ENCODE measurements at regions not wholly inside any gene's neighbourhood (a gene's known extent, or its start where the extent isn't known, plus 50 kb on each side); places are given as distances from the start of the nearest gene placed in this dataset.
"Not testable (repeated sequence)": the region's sequence is repeated elsewhere in the genome, so short reads cannot be mapped to it uniquely, and the experiment has no call there.

DNA sequence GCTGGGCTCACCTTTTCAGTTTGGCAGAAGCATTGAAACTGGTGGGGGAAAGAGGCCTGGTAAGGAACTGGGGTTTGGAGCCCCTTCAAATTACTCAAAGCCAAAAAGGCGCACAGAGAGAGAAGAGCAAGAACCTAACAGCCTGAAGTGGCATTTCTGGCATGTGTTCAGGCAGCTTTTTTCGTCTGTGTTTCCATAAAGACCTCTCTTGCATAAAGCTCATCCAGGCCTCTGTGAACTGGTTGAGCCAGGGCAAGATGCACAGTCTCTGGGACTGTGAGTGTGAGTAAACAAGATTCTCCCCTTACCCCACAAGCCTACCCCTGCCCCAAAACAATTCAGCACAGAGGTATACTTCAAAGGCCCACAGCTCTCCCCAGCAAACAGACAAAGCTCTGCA lies 167.8 kb downstream of the QRSL1 start:
- DNase-seq: no peak

DNA sequence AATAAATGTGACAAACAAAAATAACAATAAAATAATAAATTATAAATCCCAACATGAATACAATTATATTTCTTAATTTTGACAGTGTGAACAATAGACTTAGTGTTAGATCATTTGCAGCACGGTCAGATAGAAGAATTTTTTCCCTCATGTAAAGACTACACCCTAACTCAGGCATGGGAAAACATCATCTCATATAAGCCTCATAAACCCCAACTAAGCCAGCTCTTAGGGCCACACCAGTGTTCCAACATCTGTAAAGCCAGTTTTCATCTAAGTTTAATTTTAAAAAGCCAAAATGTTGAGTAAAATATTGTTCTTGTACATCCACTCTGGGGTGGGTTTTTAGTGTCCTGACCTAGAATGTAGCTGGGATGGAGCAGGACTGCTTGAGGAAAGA lies 167.4 kb downstream of the QRSL1 start:
- DNase-seq: no peak

DNA sequence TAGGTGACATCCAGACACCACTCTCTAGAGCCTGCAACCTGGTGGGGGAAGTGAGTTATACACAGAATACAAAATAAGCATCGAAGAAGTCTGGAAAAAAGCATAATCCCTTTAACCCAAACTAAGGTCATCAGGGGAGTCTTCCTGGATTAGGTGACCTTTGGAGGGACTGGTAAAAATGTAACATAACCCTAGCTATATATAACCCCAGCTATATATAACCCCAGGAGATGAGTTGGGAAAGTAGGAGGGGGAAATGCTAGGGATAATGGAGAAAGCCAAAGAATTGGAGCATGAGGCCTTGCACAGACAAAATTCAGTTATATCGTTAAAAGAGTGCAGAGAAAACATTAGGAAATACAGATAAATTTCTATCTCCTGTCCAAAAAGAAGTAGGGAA lies 164.8 kb downstream of the QRSL1 start:
- no peak for DNase-seq

- no peak for DNase-seq
Observed at GRCh38 chr6:106792536-106793236, 163.3 kb downstream of the QRSL1 start.

DNA sequence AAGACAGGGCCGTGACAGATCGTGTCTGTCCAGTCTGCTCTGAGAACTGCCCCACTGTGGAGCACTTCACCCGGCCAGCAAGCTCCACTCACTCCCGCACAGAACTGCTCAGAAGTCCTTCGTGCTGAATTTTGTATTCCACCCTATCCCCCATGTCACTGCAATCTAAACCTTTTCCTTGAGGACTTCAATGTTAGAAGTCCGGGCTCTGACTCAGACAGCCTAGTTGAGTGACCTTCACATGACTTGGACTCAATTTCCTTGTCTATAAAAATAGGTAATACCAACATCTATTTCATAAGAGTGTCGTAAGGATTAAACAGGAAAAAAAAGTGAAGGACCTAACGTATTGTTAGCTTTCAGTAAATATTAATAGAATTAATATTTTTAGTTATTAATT lies 161.6 kb downstream of the QRSL1 start:
- DNase-seq: no peak

DNA sequence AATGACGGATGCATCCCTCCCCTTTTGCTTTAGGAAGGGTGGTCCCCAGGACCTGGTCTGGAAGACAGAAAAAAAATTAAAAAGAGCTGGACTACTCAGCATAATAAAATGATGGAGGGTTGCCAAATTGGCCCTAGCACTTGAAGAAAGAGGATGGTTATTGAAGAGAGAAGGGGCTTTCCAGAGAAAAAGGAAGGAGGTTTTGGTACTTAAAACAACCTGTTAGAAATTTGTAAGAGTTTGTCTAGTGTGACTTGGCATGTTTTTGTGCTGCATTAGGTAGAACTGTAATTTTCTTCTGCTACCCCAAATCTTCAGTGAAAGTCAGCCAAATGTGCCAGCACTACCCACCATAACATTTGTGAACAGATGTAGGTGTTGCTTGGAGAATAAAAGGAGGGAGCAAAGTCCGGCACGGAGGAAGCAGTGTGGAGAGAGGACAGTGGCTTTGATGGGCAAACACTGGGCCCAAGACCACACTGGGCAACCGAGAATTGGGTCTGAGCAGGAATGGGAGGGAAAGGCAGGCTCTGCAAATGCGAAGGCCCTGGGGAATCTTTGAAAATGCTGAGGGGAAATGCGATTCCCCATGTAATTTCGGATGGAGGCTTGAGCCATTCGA lies 160.9 kb downstream of the QRSL1 start:
- no peak for DNase-seq

GRCh38 chr6:106789428-106790148 lies 160.2 kb downstream of the QRSL1 start:
- no peak for DNase-seq

DNA sequence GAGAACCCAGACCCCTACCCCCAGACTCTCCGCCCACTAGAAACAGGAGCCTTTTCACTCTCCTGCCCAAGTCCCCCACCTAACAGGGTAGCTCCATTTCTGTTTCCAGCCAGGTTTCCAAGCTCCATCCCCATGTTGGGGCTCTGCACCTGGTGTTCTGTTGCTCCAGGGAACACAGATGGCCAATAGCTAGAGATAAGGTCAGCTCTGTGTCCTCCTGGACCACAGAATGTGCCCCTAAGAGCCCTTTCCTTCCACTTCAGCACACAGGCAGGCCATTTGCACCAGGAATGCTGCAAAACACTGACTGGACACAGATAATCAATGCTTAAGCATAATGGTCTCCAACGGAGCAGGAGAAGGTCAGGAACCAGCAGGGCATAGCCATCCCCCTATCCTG lies 159.4 kb downstream of the QRSL1 start:
- no peak for DNase-seq

DNA sequence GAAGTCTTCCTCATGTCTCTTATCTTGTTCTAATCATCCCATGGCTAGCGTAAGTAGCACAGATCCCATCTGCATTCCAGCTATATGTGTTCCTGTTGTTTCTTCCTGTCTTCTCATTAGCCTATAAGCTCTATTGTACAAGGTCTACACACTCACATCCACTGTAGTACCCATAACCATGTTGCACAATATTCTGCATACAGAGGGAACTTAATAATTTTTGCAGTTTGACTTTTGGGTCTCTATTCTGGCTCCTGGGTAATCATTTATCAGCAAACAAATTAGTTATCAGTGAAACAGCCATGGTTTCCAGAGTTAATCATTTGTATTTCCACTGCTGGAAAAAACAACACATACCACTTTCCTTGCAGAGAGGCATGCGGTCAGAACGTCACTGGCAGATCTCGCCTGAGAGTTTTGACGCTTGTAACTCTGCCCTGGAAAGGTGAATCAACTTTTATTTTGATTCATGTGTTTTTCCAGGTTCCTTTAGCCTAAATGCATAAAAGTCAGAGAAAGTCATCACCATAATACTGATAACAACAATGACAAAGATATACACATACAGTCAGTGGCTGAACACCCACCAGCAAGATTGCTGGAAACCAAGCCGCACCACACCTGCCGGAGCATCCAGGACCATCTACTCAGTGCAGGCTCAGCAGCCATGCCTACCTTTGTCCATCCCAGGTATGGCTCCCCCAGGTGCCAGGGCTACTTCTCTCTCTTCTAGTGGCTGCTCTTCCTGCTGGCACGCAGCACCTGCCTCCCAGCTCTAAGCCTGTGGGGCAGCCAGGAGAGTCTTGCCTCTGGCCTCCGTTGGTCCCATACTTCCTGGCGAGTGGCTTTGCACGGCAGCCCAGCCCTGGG lies 158.2 kb downstream of the QRSL1 start:
- no peak for DNase-seq

GRCh38 chr6:106785298-106785697 lies 155.9 kb downstream of the QRSL1 start:
- no peak for DNase-seq

GRCh38 chr6:106783640-106784566 lies 154.5 kb downstream of the QRSL1 start:
- no peak for DNase-seq

DNA sequence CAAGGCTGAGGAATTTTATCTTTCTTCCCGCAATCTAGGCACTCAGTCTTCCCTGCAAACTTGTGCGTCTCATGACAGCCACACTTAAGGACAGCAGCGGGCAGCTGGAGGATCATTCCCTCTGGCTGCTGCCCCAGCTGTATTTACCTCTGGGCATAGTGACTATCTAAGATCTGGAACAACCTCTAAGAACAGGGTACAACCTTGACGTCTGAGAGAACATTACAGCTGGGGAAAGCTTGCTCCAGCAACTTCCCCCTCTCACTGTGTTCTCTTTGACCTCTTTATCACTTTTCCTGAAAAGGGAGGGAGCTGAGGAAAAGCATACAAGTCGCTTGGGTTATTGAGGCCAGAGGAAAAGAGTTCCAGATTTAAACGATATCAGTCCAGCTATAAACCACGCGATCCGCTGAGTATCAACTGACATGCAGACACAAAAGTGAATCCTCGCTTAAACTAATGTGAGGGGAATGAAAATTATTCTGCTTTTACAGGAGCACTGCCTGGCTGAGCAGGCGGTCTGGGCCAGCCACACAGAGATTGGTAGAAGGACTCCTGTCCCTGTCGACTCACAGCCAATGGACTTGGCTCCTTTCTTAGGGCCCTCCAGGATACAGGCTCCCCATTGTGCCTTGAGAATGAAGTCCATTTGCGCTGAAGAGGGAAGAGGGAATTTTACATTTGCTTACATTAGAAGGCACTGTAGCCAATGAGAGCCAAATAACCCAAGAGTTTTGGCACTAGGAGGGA lies 153.3 kb downstream of the QRSL1 start:
- DNase-seq: no peak

GRCh38 chr6:106779552-106779951 lies 150.2 kb downstream of the QRSL1 start:
- DNase-seq: not testable (repeated sequence)

DNA sequence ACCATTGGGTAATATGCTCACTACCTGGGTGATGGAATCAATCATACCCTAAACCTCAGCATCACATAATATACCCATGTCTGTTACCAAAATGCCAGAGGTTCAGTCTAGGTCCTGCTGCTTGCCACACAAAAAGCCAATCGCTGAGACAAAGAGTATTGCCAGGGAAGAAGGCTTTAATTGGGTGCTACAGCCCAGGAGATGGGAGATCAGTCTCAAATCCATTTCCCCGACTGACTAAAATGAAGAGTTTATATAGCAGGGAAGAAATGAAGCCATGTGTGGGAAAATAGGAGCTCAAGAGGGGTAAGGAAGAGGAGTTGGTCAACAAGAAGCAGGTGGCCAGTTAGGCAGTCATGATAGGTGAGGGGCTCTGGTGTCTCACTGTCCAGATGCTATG lies 149.6 kb downstream of the QRSL1 start:
- no peak for DNase-seq

GRCh38 chr6:106773996-106774629 lies 144.7 kb downstream of the QRSL1 start:
- DNase-seq: no peak

- no peak for DNase-seq
Observed at GRCh38 chr6:106773522-106773921, 144.1 kb downstream of the QRSL1 start.

- DNase-seq: no peak
Observed at GRCh38 chr6:106772270-106773142, 143.1 kb downstream of the QRSL1 start.

DNA sequence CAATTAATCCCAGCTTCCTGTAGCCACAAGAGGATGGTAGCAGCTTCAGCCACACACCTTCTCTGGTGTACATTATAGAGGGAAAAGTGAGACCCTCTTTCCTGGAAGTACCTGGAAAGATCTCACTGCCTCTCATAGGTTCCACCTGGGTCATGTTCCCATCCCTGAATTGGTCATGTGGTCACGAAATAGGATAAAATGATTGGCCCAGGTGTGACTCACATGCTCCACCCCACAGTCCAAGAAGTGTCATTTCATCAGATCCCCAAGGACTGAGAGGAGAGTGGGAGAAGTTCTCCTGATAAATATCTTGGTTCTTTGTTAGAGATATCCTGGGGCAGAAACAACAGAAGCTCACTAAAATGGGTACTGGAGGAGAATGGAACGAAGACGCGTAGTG lies 142.4 kb downstream of the QRSL1 start:
- no peak for DNase-seq

DNA sequence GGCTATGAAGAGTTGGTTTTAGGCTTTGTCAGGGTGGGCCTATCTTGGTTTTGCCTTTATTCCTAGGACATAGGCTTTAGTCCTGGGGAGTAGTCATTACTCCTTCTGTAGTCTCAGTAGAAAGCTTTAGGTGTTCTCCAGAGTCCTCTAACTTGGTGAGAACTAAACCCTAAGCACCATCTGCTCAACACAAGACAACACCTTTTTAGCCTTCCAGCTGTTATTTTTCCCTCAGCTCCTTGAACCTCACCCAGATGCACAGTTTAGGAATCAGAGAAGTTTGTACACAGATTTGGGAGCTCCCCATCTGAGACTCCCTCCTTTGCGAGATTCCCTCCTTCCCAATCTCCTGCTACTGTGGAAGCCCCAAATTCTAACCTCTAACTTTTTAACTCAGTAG lies 141.3 kb downstream of the QRSL1 start:
- DNase-seq: no peak

- no peak for DNase-seq
Observed at GRCh38 chr6:106770081-106770480, 140.7 kb downstream of the QRSL1 start.
